ENCODE measurements at regions not wholly inside any gene's neighbourhood (a gene's known extent, or its start where the extent isn't known, plus 50 kb on each side); places are given as distances from the start of the nearest gene placed in this dataset.

DNA sequence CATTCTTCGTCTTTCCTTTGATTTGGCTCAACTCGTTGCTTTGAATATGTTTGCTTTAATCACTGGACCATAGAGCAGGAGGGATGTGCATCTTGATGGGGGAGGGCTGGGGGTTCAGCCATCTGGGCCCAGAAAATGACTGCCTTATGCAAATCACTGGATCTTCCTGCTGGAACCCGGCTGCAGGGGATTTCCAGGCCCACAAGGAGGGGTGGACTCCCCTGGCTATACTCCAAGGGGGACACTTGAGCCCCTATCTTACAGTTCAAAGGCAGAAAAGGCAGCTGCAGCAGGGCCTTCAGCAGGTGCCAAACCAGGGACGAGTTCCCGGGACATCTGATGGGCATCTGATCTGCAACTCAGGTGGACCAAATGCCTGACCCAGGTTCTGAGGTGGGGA lies 122.5 kb downstream of the DICER1 start:
- TF ChIP-seq STAT1 (IDR thresholded peaks at IDR 0.05; ENCODE audit: unreplicated experiment) (no peak), ZNF331 (CRISPR knock-in tag; IDR thresholded peaks at IDR 0.05; ENCODE audit: low read depth) (no peak), EZH2 (IDR thresholded peaks at IDR 0.05; ENCODE audit: low read depth, unreplicated experiment) (no peak), ZNF114 (CRISPR knock-in tag; IDR thresholded peaks at IDR 0.05) (no peak), EZH2phosphoT487 (IDR thresholded peaks at IDR 0.05; ENCODE audit: unreplicated experiment) (no peak), POLR2AphosphoS5 (IDR thresholded peaks at IDR 0.05; ENCODE audit: low read depth) (no peak), NANOG (IDR thresholded peaks at IDR 0.05; ENCODE audit: borderline replicate concordance) (no peak), CREB1 (CRISPR knock-in tag; IDR thresholded peaks at IDR 0.05; ENCODE audit: low read depth) (no peak), JUNB (IDR thresholded peaks at IDR 0.05; ENCODE audit: unreplicated experiment) (no peak)
- TF ChIP-seq, protein P1, sequence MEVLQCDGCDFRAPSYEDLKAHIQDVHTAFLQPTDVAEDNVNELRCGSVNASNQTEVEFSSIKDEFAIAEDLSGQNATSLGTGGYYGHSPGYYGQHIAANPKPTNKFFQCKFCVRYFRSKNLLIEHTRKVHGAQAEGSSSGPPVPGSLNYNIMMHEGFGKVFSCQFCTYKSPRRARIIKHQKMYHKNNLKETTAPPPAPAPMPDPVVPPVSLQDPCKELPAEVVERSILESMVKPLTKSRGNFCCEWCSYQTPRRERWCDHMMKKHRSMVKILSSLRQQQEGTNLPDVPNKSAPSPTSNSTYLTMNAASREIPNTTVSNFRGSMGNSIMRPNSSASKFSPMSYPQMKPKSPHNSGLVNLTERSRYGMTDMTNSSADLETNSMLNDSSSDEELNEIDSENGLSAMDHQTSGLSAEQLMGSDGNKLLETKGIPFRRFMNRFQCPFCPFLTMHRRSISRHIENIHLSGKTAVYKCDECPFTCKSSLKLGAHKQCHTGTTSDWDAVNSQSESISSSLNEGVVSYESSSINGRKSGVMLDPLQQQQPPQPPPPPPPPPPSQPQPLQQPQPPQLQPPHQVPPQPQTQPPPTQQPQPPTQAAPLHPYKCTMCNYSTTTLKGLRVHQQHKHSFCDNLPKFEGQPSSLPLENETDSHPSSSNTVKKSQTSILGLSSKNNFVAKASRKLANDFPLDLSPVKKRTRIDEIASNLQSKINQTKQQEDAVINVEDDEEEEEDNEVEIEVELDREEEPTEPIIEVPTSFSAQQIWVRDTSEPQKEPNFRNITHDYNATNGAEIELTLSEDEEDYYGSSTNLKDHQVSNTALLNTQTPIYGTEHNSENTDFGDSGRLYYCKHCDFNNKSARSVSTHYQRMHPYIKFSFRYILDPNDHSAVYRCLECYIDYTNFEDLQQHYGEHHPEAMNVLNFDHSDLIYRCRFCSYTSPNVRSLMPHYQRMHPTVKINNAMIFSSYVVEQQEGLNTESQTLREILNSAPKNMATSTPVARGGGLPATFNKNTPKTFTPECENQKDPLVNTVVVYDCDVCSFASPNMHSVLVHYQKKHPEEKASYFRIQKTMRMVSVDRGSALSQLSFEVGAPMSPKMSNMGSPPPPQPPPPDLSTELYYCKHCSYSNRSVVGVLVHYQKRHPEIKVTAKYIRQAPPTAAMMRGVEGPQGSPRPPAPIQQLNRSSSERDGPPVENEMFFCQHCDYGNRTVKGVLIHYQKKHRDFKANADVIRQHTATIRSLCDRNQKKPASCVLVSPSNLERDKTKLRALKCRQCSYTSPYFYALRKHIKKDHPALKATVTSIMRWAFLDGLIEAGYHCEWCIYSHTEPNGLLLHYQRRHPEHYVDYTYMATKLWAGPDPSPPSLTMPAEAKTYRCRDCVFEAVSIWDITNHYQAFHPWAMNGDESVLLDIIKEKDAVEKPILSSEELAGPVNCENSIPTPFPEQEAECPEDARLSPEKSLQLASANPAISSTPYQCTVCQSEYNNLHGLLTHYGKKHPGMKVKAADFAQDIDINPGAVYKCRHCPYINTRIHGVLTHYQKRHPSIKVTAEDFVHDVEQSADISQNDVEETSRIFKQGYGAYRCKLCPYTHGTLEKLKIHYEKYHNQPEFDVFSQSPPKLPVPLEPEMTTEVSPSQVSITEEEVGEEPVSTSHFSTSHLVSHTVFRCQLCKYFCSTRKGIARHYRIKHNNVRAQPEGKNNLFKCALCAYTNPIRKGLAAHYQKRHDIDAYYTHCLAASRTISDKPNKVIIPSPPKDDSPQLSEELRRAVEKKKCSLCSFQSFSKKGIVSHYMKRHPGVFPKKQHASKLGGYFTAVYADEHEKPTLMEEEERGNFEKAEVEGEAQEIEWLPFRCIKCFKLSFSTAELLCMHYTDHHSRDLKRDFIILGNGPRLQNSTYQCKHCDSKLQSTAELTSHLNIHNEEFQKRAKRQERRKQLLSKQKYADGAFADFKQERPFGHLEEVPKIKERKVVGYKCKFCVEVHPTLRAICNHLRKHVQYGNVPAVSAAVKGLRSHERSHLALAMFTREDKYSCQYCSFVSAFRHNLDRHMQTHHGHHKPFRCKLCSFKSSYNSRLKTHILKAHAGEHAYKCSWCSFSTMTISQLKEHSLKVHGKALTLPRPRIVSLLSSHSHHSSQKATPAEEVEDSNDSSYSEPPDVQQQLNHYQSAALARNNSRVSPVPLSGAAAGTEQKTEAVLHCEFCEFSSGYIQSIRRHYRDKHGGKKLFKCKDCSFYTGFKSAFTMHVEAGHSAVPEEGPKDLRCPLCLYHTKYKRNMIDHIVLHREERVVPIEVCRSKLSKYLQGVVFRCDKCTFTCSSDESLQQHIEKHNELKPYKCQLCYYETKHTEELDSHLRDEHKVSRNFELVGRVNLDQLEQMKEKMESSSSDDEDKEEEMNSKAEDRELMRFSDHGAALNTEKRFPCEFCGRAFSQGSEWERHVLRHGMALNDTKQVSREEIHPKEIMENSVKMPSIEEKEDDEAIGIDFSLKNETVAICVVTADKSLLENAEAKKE (CRISPR knock-in tag; IDR thresholded peaks at IDR 0.05), result no peak
- TF ChIP-seq, protein P2, sequence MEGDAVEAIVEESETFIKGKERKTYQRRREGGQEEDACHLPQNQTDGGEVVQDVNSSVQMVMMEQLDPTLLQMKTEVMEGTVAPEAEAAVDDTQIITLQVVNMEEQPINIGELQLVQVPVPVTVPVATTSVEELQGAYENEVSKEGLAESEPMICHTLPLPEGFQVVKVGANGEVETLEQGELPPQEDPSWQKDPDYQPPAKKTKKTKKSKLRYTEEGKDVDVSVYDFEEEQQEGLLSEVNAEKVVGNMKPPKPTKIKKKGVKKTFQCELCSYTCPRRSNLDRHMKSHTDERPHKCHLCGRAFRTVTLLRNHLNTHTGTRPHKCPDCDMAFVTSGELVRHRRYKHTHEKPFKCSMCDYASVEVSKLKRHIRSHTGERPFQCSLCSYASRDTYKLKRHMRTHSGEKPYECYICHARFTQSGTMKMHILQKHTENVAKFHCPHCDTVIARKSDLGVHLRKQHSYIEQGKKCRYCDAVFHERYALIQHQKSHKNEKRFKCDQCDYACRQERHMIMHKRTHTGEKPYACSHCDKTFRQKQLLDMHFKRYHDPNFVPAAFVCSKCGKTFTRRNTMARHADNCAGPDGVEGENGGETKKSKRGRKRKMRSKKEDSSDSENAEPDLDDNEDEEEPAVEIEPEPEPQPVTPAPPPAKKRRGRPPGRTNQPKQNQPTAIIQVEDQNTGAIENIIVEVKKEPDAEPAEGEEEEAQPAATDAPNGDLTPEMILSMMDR (conservative IDR thresholded peaks at IDR 0.05; ENCODE audit: low read depth in 2 of 2), result no peak
- TF ChIP-seq, protein P3, sequence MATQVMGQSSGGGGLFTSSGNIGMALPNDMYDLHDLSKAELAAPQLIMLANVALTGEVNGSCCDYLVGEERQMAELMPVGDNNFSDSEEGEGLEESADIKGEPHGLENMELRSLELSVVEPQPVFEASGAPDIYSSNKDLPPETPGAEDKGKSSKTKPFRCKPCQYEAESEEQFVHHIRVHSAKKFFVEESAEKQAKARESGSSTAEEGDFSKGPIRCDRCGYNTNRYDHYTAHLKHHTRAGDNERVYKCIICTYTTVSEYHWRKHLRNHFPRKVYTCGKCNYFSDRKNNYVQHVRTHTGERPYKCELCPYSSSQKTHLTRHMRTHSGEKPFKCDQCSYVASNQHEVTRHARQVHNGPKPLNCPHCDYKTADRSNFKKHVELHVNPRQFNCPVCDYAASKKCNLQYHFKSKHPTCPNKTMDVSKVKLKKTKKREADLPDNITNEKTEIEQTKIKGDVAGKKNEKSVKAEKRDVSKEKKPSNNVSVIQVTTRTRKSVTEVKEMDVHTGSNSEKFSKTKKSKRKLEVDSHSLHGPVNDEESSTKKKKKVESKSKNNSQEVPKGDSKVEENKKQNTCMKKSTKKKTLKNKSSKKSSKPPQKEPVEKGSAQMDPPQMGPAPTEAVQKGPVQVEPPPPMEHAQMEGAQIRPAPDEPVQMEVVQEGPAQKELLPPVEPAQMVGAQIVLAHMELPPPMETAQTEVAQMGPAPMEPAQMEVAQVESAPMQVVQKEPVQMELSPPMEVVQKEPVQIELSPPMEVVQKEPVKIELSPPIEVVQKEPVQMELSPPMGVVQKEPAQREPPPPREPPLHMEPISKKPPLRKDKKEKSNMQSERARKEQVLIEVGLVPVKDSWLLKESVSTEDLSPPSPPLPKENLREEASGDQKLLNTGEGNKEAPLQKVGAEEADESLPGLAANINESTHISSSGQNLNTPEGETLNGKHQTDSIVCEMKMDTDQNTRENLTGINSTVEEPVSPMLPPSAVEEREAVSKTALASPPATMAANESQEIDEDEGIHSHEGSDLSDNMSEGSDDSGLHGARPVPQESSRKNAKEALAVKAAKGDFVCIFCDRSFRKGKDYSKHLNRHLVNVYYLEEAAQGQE (IDR thresholded peaks at IDR 0.05; ENCODE audit: unreplicated experiment), result no peak
- TF ChIP-seq, protein P4, sequence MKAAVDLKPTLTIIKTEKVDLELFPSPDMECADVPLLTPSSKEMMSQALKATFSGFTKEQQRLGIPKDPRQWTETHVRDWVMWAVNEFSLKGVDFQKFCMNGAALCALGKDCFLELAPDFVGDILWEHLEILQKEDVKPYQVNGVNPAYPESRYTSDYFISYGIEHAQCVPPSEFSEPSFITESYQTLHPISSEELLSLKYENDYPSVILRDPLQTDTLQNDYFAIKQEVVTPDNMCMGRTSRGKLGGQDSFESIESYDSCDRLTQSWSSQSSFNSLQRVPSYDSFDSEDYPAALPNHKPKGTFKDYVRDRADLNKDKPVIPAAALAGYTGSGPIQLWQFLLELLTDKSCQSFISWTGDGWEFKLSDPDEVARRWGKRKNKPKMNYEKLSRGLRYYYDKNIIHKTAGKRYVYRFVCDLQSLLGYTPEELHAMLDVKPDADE (IDR thresholded peaks at IDR 0.05), result no peak
- ATAC-seq, result no peak
- H3K27me3 ChIP-seq (ENCODE audit: insufficient read depth), result no peaks in the 10 kb centered on the region

More for the DNA sequence above, 122.5 kb downstream of the DICER1 start:
- peaks cover 10% of the 10 kb centered on the region; the same call in 1 of the 2 replicates for H3K9me2 ChIP-seq (ENCODE audit: insufficient read depth)
- H4K20me1 ChIP-seq (replicated peaks; ENCODE audit: insufficient read depth), result no peaks in the 10 kb centered on the region
- DNase-seq (ENCODE audit: low spot score), result no peak
- H3K4me1 ChIP-seq (ENCODE audit: insufficient read depth), result no peaks in the 10 kb centered on the region
- H3K9me3 Mint-ChIP-seq, result peaks cover 11% of the 10 kb centered on the region
- peaks cover 1% of the 10 kb centered on the region for H3K27me3 Mint-ChIP-seq (ENCODE audit: insufficient read depth, low read depth, poor library complexity)
- H3K4me3 Mint-ChIP-seq, result no peak overlapping the region
- no peak overlapping the region for H2AFZ ChIP-seq
- H3K4me3 ChIP-seq, result no peak overlapping the region
- no peaks in the 10 kb centered on the region; the same call in 2 of the 3 replicates for H3K36me3 Mint-ChIP-seq (ENCODE audit: low read depth)
- H3K36me3 ChIP-seq (ENCODE audit: insufficient read depth), result no peaks in the 10 kb centered on the region
- no peak overlapping the region for H3K4me2 ChIP-seq
- no peaks in the 10 kb centered on the region for H3F3A ChIP-seq (replicated peaks; ENCODE audit: low read depth)
- H3K27ac ChIP-seq (ENCODE audit: low read depth), result no peak overlapping the region
- H3K27ac Mint-ChIP-seq, result no peak overlapping the region
- H3K79me2 ChIP-seq (replicated peaks; ENCODE audit: insufficient read depth), result no peaks in the 10 kb centered on the region
- peaks cover 8% of the 10 kb centered on the region; the same call in 2 of the 3 replicates for H3K4me1 Mint-ChIP-seq
